Right ventricle myocardium inferior (tissue), 1 donor: ENCODE measurements at regions not wholly inside any gene's neighbourhood (a gene's known extent, or its start where the extent isn't known, plus 50 kb on each side); places are given as distances from the start of the nearest gene placed in this dataset.
"Not testable (repeated sequence)": the region's sequence is repeated elsewhere in the genome, so short reads cannot be mapped to it uniquely, and the experiment has no call there.

Experiments
- ATAC-seq: fragments of 200-7000 bp; cut with Tn5 transposase; one replicate; pipeline ENCODE4 v1.9.1; 2020; ENCODE audit warnings: mild to moderate bottlenecking, moderate library complexity
- DNase-seq: peaks from one replicate; pipeline ENCODE4 v3.0.0; 2021; ENCODE audit errors: missing footprints
- intact Hi-C: fragments of 100-400 bp; cut with DNase I; formaldehyde crosslinking; loops from one replicate; pipeline ENCODE4 v1.11.0; 2022
- donor health status: DM: no; HTN: yes; CAD: no; lungs with severe emphysema.

- ATAC-seq = no peak
- intact Hi-C loops = no loop called here
- DNase-seq = no peak
Observed at GRCh38 chr1:166579557-166580501, 259.4 kb upstream of the POGK start.

- intact Hi-C loops = no loop called here
- no peak for ATAC-seq
- no peak for DNase-seq
Observed at GRCh38 chr1:166588741-166589140, 250.5 kb upstream of the POGK start.

- intact Hi-C loops = no loop called here
- no peak for DNase-seq
Observed at GRCh38 chr1:166590161-166590560, 249.1 kb upstream of the POGK start.

GRCh38 chr1:166594646-166595045 is 244.6 kb upstream of the POGK start:
- intact Hi-C loops = no loop called here
- no peak for DNase-seq
- ATAC-seq = no peak

More at GRCh38 chr1:166590161-166590560, 249.1 kb upstream of the POGK start:
- ATAC-seq = no peak

- no peak for DNase-seq
- intact Hi-C loops = no loop called here
Observed at GRCh38 chr1:166597516-166597915, 241.8 kb upstream of the POGK start.

GRCh38 chr1:166600574-166600973 is 238.7 kb upstream of the POGK start:
- no peak for ATAC-seq
- no peak for DNase-seq
- intact Hi-C loops = no loop called here

More at GRCh38 chr1:166597516-166597915, 241.8 kb upstream of the POGK start:
- no peak for ATAC-seq

GRCh38 chr1:166601650-166602278 is 237.5 kb upstream of the POGK start:
- intact Hi-C loops = no loop called here
- DNase-seq (no peak), ATAC-seq (no peak)

GRCh38 chr1:166602801-166603200 is 236.5 kb upstream of the POGK start:
- intact Hi-C loops, ATAC-seq, DNase-seq: not testable (repeated sequence)

- no peak for DNase-seq
- ATAC-seq = no peak
- intact Hi-C loops = no loop called here
Observed at GRCh38 chr1:166603296-166603695, 236.0 kb upstream of the POGK start.

- DNase-seq (no peak), ATAC-seq (no peak)
- intact Hi-C loops = no loop called here
Observed at GRCh38 chr1:166605137-166605536, 234.1 kb upstream of the POGK start.

GRCh38 chr1:166612886-166613285 is 226.4 kb upstream of the POGK start:
- ATAC-seq (no peak), DNase-seq (no peak)
- intact Hi-C loops = loop anchor here (10.0 kb wide), 1 partner anchor 222 kb away; the partner anchor contains the start of gene POGK

GRCh38 chr1:166616206-166616605 is 223.1 kb upstream of the POGK start:
- DNase-seq (no peak), ATAC-seq (no peak)
- intact Hi-C loops = loop anchor here (10.0 kb wide), 1 partner anchor 219 kb away; the partner anchor contains the start of gene POGK

- ATAC-seq = no peak
- DNase-seq = no peak
- intact Hi-C loops = no loop called here
Observed at GRCh38 chr1:166626711-166627110, 212.6 kb upstream of the POGK start.

- ATAC-seq (no peak), DNase-seq (no peak)
- intact Hi-C loops = no loop called here
Observed at GRCh38 chr1:166627558-166627957, 211.7 kb upstream of the POGK start.

- DNase-seq = no peak
- ATAC-seq = no peak
- intact Hi-C loops = no loop called here
Observed at GRCh38 chr1:166628259-166628658, 211.0 kb upstream of the POGK start.

GRCh38 chr1:166629946-166630345 is 209.3 kb upstream of the POGK start:
- ATAC-seq (no peak), DNase-seq (no peak)
- intact Hi-C loops = no loop called here

- DNase-seq (no peak), ATAC-seq (no peak)
- intact Hi-C loops = no loop called here
Observed at GRCh38 chr1:166630369-166630768, 208.9 kb upstream of the POGK start.

- no peak for ATAC-seq
- intact Hi-C loops = no loop called here
- DNase-seq = no peak
Observed at GRCh38 chr1:166638137-166638536, 201.1 kb upstream of the POGK start.

GRCh38 chr1:166657228-166657627 is 182.0 kb upstream of the POGK start:
- intact Hi-C loops, ATAC-seq: not testable (repeated sequence)

GRCh38 chr1:166666790-166667189 is 172.5 kb upstream of the POGK start:
- ATAC-seq, intact Hi-C loops, DNase-seq: not testable (repeated sequence)

More at GRCh38 chr1:166657228-166657627, 182.0 kb upstream of the POGK start:
- DNase-seq = not testable (repeated sequence)
